Fibroblast of pulmonary artery (primary cell): ENCODE measurements at regions not wholly inside any gene's neighbourhood (a gene's known extent, or its start where the extent isn't known, plus 50 kb on each side); places are given as distances from the start of the nearest gene placed in this dataset.

ENCODE experiments used
- DNase-seq: peaks from one replicate; pipeline ENCODE4 v3.0.0-alpha.2; 2010; ENCODE audit warnings: low read depth
- H3K4me3 ChIP-seq: replicated peaks from 2 replicates; pipeline ENCODE4 v1.5.1; 2011; ENCODE audit warnings: low read depth, mild to moderate bottlenecking, control low read depth, low read length, moderate library complexity
- CTCF ChIP-seq: IDR thresholded peaks from 2 replicates; pipeline ENCODE4 v1.5.1; 2011; ENCODE audit warnings: mild to moderate bottlenecking, control low read depth, low read length, inconsistent platforms; ENCODE audit errors: missing control alignments

- TF ChIP-seq CTCF = no peak
- no peak overlapping the region for H3K4me3 ChIP-seq
- peak; percentile 17 for DNase-seq
Observed at GRCh38 chr12:78555802-78556201, 308.8 kb upstream of the SYT1 start.

GRCh38 chr12:78556651-78557050 is 307.9 kb upstream of the SYT1 start:
- TF ChIP-seq CTCF = no peak
- H3K4me3 ChIP-seq = no peak overlapping the region
- DNase-seq = no peak

- TF ChIP-seq CTCF = no peak
- H3K4me3 ChIP-seq = no peak overlapping the region
- DNase-seq = no peak
Observed at GRCh38 chr12:78559416-78559815, 305.2 kb upstream of the SYT1 start.

GRCh38 chr12:78559886-78560285 is 304.7 kb upstream of the SYT1 start:
- no peak for TF ChIP-seq CTCF
- no peak overlapping the region for H3K4me3 ChIP-seq
- DNase-seq = no peak

GRCh38 chr12:78560633-78561032 is 303.9 kb upstream of the SYT1 start:
- no peak for TF ChIP-seq CTCF
- no peak overlapping the region for H3K4me3 ChIP-seq
- DNase-seq = no peak

GRCh38 chr12:78562368-78563205 is 302.0 kb upstream of the SYT1 start:
- TF ChIP-seq CTCF = peak; percentile 59
- peak; percentile 58 for DNase-seq

GRCh38 chr12:78563826-78564225 is 300.7 kb upstream of the SYT1 start:
- no peak for DNase-seq
- TF ChIP-seq CTCF = no peak
- H3K4me3 ChIP-seq = no peak overlapping the region

More at GRCh38 chr12:78562368-78563205, 302.0 kb upstream of the SYT1 start:
- H3K4me3 ChIP-seq = no peak overlapping the region
